Psoas muscle (tissue), 7 donors: ENCODE measurements at regions not wholly inside any gene's neighbourhood (a gene's known extent, or its start where the extent isn't known, plus 50 kb on each side); places are given as distances from the start of the nearest gene placed in this dataset.

Experiments used
- ATAC-seq, 4 donors: fragments of 200-7000 bp; cut with Tn5 transposase; one replicate each; pipeline ENCODE4 v1.9.1; 2020; ENCODE audit warnings: moderate library complexity in 3 of 4, mild to moderate bottlenecking in 2 of 4
- DNase-seq, 2 donors: peaks; one replicate each; pipeline ENCODE4 v3.0.0-alpha.2; 2020
- H3K27ac ChIP-seq: fragments of 200-600 bp; one replicate; pipeline ENCODE4 v1.8.0; 2022
- H3K27me3 ChIP-seq, 3 donors: fragments of 200-600 bp in 1 of 3; one replicate each; pipeline versions ENCODE4 v1.6.1 to v1.8.0; 2013 to 2022; ENCODE audit warnings: low read length in 2 of 3, mild to moderate bottlenecking in 2 of 3, moderate library complexity in 1 of 3; ENCODE audit not compliant: insufficient read depth in 3 of 3
- H3K36me3 ChIP-seq, 2 donors: fragments of 200-600 bp in 1 of 2; one replicate each; pipeline versions ENCODE4 v1.6.1 to v1.8.0; 2013 to 2022; ENCODE audit warnings: low read depth in 1 of 2, mild to moderate bottlenecking in 1 of 2, moderate library complexity in 1 of 2; ENCODE audit not compliant: insufficient read depth in 1 of 2
- H3K4me1 ChIP-seq: fragments of 200-600 bp; one replicate; pipeline ENCODE4 v1.8.0; 2022
- H3K4me3 ChIP-seq: fragments of 200-600 bp; one replicate; pipeline ENCODE4 v1.8.0; 2022; ENCODE audit warnings: mild to moderate bottlenecking
- H3K9me3 ChIP-seq: fragments of 200-600 bp; one replicate; pipeline ENCODE4 v1.8.0; 2022
- WGBS, 3 donors: extraction: QIAGEN DNeasy Blood & Tissue Kit; methylation state at CpG; one replicate each; pipeline versions ENCODE4 v1.1.6 to v1.1.7; 2013; 5-methylcytosine and 5-hydroxymethylcytosine counted together
- intact Hi-C, 2 donors: fragments of 100-400 bp; cut with DNase I; formaldehyde crosslinking; loops; one replicate each; pipeline versions ENCODE4 v1.11.0 to v1.14.2; 2022
- TF ChIP-seq, protein P1 (sequence below): fragments of 200-600 bp; IDR thresholded peaks from one replicate; pipeline ENCODE4 v1.8.0; 2022; ENCODE audit warnings: antibody characterized with exemption
- donor health status: healthy with polysubstance abuse.
- donor health status: DM: no; HTN: no; CAD: no; lungs with moderate emphysema.
- donor health status: Bipolar disorder and iron deficiency.
- donor health status: healthy.
- donor health status: DM: yes; HTN: yes; CAD: no.
- donor health status: DM: no; HTN: no; CAD: no.
- donor health status: DM: yes; HTN: yes; CAD: no.

DNA sequence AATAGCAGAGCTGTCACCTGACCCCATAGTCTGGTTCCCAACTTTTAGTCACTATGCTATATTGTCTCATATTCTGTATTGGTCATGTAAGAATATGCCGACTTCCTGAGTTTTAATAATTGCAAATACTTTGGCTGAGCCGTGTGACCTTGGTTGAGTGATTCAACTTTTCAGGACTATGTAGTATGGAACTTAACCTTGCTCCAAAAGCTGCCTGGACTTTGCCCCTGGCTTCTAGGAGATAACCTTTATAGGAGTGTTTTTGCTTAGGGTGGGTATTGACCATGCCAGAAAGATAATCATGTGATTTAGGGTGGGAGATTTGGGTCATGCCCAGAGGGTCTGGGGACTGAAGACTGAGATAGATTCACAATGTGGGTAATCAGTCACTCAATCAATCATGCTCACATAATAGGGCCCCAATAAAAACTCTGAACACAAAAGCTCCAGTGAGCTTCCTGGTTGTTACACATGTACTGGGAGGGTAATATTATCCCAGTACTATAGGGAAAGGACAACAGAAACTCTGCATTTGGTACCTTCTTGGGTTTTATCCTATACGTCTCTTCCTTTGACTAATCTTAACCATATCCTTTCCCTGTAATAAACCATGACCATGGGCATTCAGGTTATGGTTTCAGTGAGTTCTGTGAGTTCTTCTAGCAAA is 235.6 kb downstream of the RNF152 start:
- ATAC-seq (no peak), DNase-seq (no peak)
- Histone ChIP-seq H3K27ac (no peak overlapping the region), H3K4me1 (no peaks in the 10 kb centered on the region), H3K9me3 (no peaks in the 10 kb centered on the region), H3K4me3 (no peak overlapping the region), H3K36me3 (no peaks in the 10 kb centered on the region), H3K27me3 (no peaks in the 10 kb centered on the region)
- 90 to 96% (median 91%) methylated on average over 3 of the region's 3 CpGs for WGBS, 3 donors
- intact Hi-C loops, result no loop called here
- TF ChIP-seq, protein P1, sequence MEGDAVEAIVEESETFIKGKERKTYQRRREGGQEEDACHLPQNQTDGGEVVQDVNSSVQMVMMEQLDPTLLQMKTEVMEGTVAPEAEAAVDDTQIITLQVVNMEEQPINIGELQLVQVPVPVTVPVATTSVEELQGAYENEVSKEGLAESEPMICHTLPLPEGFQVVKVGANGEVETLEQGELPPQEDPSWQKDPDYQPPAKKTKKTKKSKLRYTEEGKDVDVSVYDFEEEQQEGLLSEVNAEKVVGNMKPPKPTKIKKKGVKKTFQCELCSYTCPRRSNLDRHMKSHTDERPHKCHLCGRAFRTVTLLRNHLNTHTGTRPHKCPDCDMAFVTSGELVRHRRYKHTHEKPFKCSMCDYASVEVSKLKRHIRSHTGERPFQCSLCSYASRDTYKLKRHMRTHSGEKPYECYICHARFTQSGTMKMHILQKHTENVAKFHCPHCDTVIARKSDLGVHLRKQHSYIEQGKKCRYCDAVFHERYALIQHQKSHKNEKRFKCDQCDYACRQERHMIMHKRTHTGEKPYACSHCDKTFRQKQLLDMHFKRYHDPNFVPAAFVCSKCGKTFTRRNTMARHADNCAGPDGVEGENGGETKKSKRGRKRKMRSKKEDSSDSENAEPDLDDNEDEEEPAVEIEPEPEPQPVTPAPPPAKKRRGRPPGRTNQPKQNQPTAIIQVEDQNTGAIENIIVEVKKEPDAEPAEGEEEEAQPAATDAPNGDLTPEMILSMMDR, result no peak

DNA sequence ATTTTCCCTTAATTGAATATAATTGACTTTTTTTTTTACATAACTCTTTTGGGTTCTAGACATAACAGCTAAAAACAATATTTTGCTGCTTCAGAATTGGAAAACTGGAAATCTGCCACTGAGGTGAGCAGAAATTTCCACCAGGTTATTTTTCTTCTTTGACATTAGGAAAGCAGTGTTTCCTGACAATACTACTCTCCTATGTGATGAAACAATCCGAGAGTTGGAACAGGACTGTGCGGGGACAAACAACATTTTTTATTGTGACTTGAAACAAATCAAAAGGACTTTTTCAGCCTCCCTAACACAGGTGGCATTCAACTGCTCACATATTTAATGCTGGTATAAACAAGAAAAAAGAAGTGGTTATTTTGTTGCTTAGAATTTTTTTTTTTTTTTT is 237.2 kb downstream of the RNF152 start:
- WGBS, 3 donors, result 78 to 87% (median 79%) methylated on average over 2 of the region's 2 CpGs
- intact Hi-C loops, result no loop called here

DNA sequence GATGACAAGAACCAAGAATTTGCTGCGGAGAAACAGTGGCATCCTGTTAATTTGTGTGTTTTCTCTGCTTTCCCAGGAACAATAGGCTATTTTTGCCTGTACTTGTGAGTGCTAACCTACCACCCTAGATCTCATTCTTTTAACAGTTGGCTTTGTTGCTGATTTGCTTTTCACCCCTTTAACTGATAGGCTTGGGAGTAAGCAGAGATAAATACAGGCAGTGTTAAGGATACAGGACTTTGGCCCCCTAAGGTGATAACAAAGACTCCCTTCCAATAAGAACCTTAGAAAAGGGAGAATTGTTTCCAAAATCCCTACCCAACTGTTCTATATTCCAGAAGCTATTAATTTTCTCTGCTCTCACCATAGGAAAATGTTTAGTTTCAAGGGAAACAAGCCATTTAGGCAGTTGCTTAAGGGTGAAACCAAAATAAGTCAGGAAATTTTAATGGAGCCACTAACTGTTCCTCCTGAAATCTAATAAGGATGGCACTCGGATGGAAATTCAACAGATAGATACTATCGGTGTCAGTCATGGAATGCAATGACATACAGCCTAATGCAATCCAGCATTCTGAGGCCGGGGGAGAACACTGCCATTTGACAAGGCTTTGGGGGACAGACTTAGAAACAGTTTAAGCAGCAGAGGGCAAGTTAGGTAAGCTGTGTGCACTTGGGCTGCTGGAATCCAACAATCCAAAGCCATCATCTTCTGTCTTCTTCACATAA is 238.8 kb downstream of the RNF152 start:
- Histone ChIP-seq H3K9me3 (no peaks in the 10 kb centered on the region), H3K4me1 (no peaks in the 10 kb centered on the region), H3K36me3 (no peaks in the 10 kb centered on the region), H3K4me3 (no peak overlapping the region), H3K27ac (no peak overlapping the region), H3K27me3 (no peaks in the 10 kb centered on the region)
- TF ChIP-seq, protein P1, result no peak
- intact Hi-C loops, result no loop called here
- no peak for DNase-seq
- 73 to 76% (median 75%) methylated on average over 4 of the region's 4 CpGs for WGBS, 3 donors
- ATAC-seq, result no peak

More for the DNA sequence above, 237.2 kb downstream of the RNF152 start:
- no peaks in the 10 kb centered on the region for H3K27me3 ChIP-seq
- no peaks in the 10 kb centered on the region for H3K36me3 ChIP-seq
- TF ChIP-seq, protein P1, result no peak
- H3K4me1 ChIP-seq, result no peaks in the 10 kb centered on the region
- H3K9me3 ChIP-seq, result no peaks in the 10 kb centered on the region
- no peak overlapping the region for H3K4me3 ChIP-seq
- no peak for ATAC-seq
- no peak overlapping the region for H3K27ac ChIP-seq
- DNase-seq, result no peak

- H3K27ac ChIP-seq, result no peak overlapping the region
- H3K27me3 ChIP-seq, result no peaks in the 10 kb centered on the region
- intact Hi-C loops, result no loop called here
- H3K4me3 ChIP-seq, result no peak overlapping the region
- no peaks in the 10 kb centered on the region for H3K9me3 ChIP-seq
- DNase-seq (no peak), ATAC-seq (no peak)
- TF ChIP-seq, protein P1, result no peak
- H3K36me3 ChIP-seq, result no peaks in the 10 kb centered on the region
- no peaks in the 10 kb centered on the region for H3K4me1 ChIP-seq
- 91 to 96% (median 93%) methylated on average over 4 of the region's 4 CpGs for WGBS, 3 donors
Observed at GRCh38 chr18:61651880-61652268, 240.9 kb downstream of the RNF152 start.
